ENCODE measurements at regions not wholly inside any gene's neighbourhood (a gene's known extent, or its start where the extent isn't known, plus 50 kb on each side); places are given as distances from the start of the nearest gene placed in this dataset.

GRCh38 chr13:65551208-65551607 lies 1678.9 kb downstream of the PCDH9 start:
- Histone ChIP-seq H2AFZ (ENCODE audit: low read length) (no peak overlapping the region), H3K9me3 (ENCODE audit: insufficient read depth, low read depth, low read length) (peaks cover 11% of the 10 kb centered on the region; the same call in 1 of the 2 replicates), H3K79me2 (ENCODE audit: insufficient read depth, low read length) (no peaks in the 10 kb centered on the region), H4K20me1 (ENCODE audit: insufficient read depth, low read length, poor library complexity, severe bottlenecking) (no peaks in the 10 kb centered on the region), H3K4me2 (ENCODE audit: low read depth, low read length, poor library complexity, severe bottlenecking) (no peak overlapping the region), H3K36me3 (ENCODE audit: insufficient read depth, low read length) (no peaks in the 10 kb centered on the region), H3K4me1 (ENCODE audit: insufficient read depth, low read length, poor library complexity, severe bottlenecking) (no peaks in the 10 kb centered on the region), H3F3A (ENCODE audit: low read depth) (no peaks in the 10 kb centered on the region), H3K27me3 (ENCODE audit: insufficient read depth, low read length, poor library complexity, severe bottlenecking) (no peaks in the 10 kb centered on the region), H3K9me2 (replicated peaks; ENCODE audit: low read depth, low read length) (no peaks in the 10 kb centered on the region), H3K4me3 (ENCODE audit: low read length, poor library complexity, severe bottlenecking) (no peak overlapping the region), H3K9ac (ENCODE audit: low read depth, low read length, poor library complexity, severe bottlenecking) (no peak overlapping the region)
- TF ChIP-seq EZH2phosphoT487 (IDR thresholded peaks at IDR 0.05; ENCODE audit: borderline replicate concordance) (no peak), CTCF (conservative IDR thresholded peaks at IDR 0.05; ENCODE audit: low read length) (no peak)

GRCh38 chr13:65540175-65540574 lies 1690.0 kb downstream of the PCDH9 start:
- Histone ChIP-seq H3K9ac (ENCODE audit: low read depth, low read length, poor library complexity, severe bottlenecking) (no peak overlapping the region), H4K20me1 (ENCODE audit: insufficient read depth, low read length, poor library complexity, severe bottlenecking) (no peaks in the 10 kb centered on the region), H3K9me2 (replicated peaks; ENCODE audit: low read depth, low read length) (no peaks in the 10 kb centered on the region), H3K27me3 (ENCODE audit: insufficient read depth, low read length, poor library complexity, severe bottlenecking) (no peaks in the 10 kb centered on the region), H3K36me3 (ENCODE audit: insufficient read depth, low read length) (no peaks in the 10 kb centered on the region), H3K4me1 (ENCODE audit: insufficient read depth, low read length, poor library complexity, severe bottlenecking) (no peaks in the 10 kb centered on the region), H2AFZ (ENCODE audit: low read length) (no peak overlapping the region), H3F3A (ENCODE audit: low read depth) (no peaks in the 10 kb centered on the region), H3K79me2 (ENCODE audit: insufficient read depth, low read length) (no peaks in the 10 kb centered on the region), H3K4me3 (ENCODE audit: low read length, poor library complexity, severe bottlenecking) (no peak overlapping the region), H3K9me3 (ENCODE audit: insufficient read depth, low read depth, low read length) (peaks cover 4% of the 10 kb centered on the region; the same call in 1 of the 2 replicates), H3K4me2 (ENCODE audit: low read depth, low read length, poor library complexity, severe bottlenecking) (no peak overlapping the region)
- TF ChIP-seq CTCF (conservative IDR thresholded peaks at IDR 0.05; ENCODE audit: low read length) (no peak), EZH2phosphoT487 (IDR thresholded peaks at IDR 0.05; ENCODE audit: borderline replicate concordance) (no peak)

GRCh38 chr13:65535370-65535769 lies 1694.8 kb downstream of the PCDH9 start:
- Histone ChIP-seq H3K9me2 (replicated peaks; ENCODE audit: low read depth, low read length) (no peaks in the 10 kb centered on the region), H3K4me2 (ENCODE audit: low read depth, low read length, poor library complexity, severe bottlenecking) (no peak overlapping the region), H3K27me3 (ENCODE audit: insufficient read depth, low read length, poor library complexity, severe bottlenecking) (no peaks in the 10 kb centered on the region), H2AFZ (ENCODE audit: low read length) (no peak overlapping the region), H3K9ac (ENCODE audit: low read depth, low read length, poor library complexity, severe bottlenecking) (no peak overlapping the region), H3K36me3 (ENCODE audit: insufficient read depth, low read length) (no peaks in the 10 kb centered on the region), H4K20me1 (ENCODE audit: insufficient read depth, low read length, poor library complexity, severe bottlenecking) (no peaks in the 10 kb centered on the region), H3K4me1 (ENCODE audit: insufficient read depth, low read length, poor library complexity, severe bottlenecking) (no peaks in the 10 kb centered on the region), H3K9me3 (ENCODE audit: insufficient read depth, low read depth, low read length) (peaks cover 4% of the 10 kb centered on the region; the same call in 1 of the 2 replicates), H3K4me3 (ENCODE audit: low read length, poor library complexity, severe bottlenecking) (no peak overlapping the region), H3K79me2 (ENCODE audit: insufficient read depth, low read length) (no peaks in the 10 kb centered on the region), H3F3A (ENCODE audit: low read depth) (no peaks in the 10 kb centered on the region)
- TF ChIP-seq CTCF (conservative IDR thresholded peaks at IDR 0.05; ENCODE audit: low read length) (no peak), EZH2phosphoT487 (IDR thresholded peaks at IDR 0.05; ENCODE audit: borderline replicate concordance) (no peak)

Data from Loucy (cell line).